SU-DHL-6 (cell line): ENCODE measurements at regions not wholly inside any gene's neighbourhood (a gene's known extent, or its start where the extent isn't known, plus 50 kb on each side); places are given as distances from the start of the nearest gene placed in this dataset.

ENCODE experiments used
- CTCF ChIP-seq: fragments of 200-600 bp; sonication (generic); IDR thresholded peaks from one replicate; pipeline ENCODE4 v1.5.1; 2017; ENCODE audit warnings: antibody characterized with exemption, mild to moderate bottlenecking, low read length, moderate library complexity; ENCODE audit not compliant: insufficient read depth, poor library complexity, severe bottlenecking
- EZH2phosphoT487 ChIP-seq: fragments of 200-600 bp; sonication (generic), shearing (Covaris generic); conservative IDR thresholded peaks from 2 replicates; pipeline ENCODE4 v1.6.1; 2018; ENCODE audit warnings: mild to moderate bottlenecking, antibody characterized with exemption, low read length, moderate library complexity, mixed read lengths

DNA sequence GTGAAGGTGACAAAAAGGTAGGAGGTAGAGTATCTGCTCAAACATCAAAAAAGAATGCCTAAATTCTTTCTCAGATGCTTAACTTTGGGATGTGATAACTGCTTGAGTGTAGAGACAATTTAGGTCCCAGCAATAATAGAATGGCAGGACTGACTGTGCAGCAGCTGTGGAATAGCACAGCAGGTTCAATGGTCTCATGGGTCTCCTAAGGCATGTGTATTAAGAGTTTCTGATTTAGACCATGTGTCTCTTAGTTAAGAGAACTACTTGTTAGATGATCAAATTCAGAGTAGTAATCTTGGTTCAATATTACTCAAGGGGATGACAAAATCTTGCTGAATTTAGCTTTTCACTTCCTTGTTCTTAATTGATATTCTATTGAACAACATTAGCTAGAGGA lies 72.0 kb downstream of the ALX1 start:
- no peak for TF ChIP-seq CTCF
- TF ChIP-seq EZH2phosphoT487, result no peak
